NCI-H1105 (cell line): ENCODE measurements at regions not wholly inside any gene's neighbourhood (a gene's known extent, or its start where the extent isn't known, plus 50 kb on each side); places are given as distances from the start of the nearest gene placed in this dataset.
"Not testable (repeated sequence)": the region's sequence is repeated elsewhere in the genome, so short reads cannot be mapped to it uniquely, and the experiment has no call there.

Source experiments
- DNase-seq: peaks from one replicate; lab custom pipeline; 2025; lab: John Stamatoyannopoulos, UW

- DNase-seq, result no peak
These were observed 260.0 kb downstream of the ERMARD start for GRCh38 chr6:170011204-170012036.

GRCh38 chr6:170010665-170011203, 259.3 kb downstream of the ERMARD start:
- no peak for DNase-seq

- no peak for DNase-seq
These were observed 256.9 kb downstream of the ERMARD start for GRCh38 chr6:170008294-170008785.

- DNase-seq, result peak; percentile 65
These were observed 256.3 kb downstream of the ERMARD start for GRCh38 chr6:170007468-170008293.

- DNase-seq, result peak; percentile 91
These were observed 255.6 kb downstream of the ERMARD start for GRCh38 chr6:170006900-170007467.

GRCh38 chr6:170006071-170006899, 254.9 kb downstream of the ERMARD start:
- no peak for DNase-seq

- DNase-seq, result no peak
These were observed 254.2 kb downstream of the ERMARD start for GRCh38 chr6:170005665-170006064.

- no peak for DNase-seq
These were observed 253.3 kb downstream of the ERMARD start for GRCh38 chr6:170004585-170005210.

GRCh38 chr6:170003451-170004160, 252.2 kb downstream of the ERMARD start:
- DNase-seq, result no peak

- no peak for DNase-seq
These were observed 251.6 kb downstream of the ERMARD start for GRCh38 chr6:170003027-170003426.

- not testable (repeated sequence) for DNase-seq
These were observed 250.4 kb downstream of the ERMARD start for GRCh38 chr6:170001782-170002181.

- DNase-seq, result no peak
These were observed 248.8 kb downstream of the ERMARD start for GRCh38 chr6:170000071-170000843.

- DNase-seq, result no peak
These were observed 247.9 kb downstream of the ERMARD start for GRCh38 chr6:169999367-169999766.

- DNase-seq, result no peak
These were observed 247.0 kb downstream of the ERMARD start for GRCh38 chr6:169998457-169998856.

- no peak for DNase-seq
These were observed 246.5 kb downstream of the ERMARD start for GRCh38 chr6:169997930-169998218.

GRCh38 chr6:169997187-169997929, 245.9 kb downstream of the ERMARD start:
- DNase-seq, result no peak

GRCh38 chr6:169996378-169997051, 245.1 kb downstream of the ERMARD start:
- DNase-seq, result no peak

GRCh38 chr6:169994739-169995138, 243.3 kb downstream of the ERMARD start:
- no peak for DNase-seq
